ENCODE measurements at regions not wholly inside any gene's neighbourhood (a gene's known extent, or its start where the extent isn't known, plus 50 kb on each side); places are given as distances from the start of the nearest gene placed in this dataset.

DNA sequence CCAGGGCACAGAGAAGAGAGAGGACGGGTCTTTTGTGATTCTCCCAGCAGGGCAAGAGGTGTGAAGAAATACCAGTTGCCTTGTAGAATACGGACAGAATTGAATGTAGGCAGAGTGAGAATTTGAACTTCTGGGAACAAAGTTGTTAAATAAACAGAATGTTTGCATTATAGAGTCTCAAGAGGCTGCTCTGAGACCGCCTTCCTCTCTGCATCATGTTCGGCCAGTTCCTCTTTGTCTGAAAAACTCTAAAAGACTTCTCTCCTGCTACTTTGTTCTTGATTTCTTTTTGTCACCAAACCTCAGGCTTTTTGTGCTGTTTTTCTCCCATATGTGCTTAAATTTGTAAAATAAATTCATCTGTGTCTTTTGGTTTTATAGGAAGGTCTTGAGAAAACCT is 256.4 kb downstream of the DLEU7 start:
- no peak for TF ChIP-seq CTCF (IDR thresholded peaks at IDR 0.05)
- no peak for TF ChIP-seq POLR2AphosphoS5 (IDR thresholded peaks at IDR 0.05)
- TF ChIP-seq POLR2A (IDR thresholded peaks at IDR 0.05), result no peak
